CD4-positive, alpha-beta T cell treated with Interleukin-21 for 1 hour (primary cell): ENCODE measurements at regions not wholly inside any gene's neighbourhood (a gene's known extent, or its start where the extent isn't known, plus 50 kb on each side); places are given as distances from the start of the nearest gene placed in this dataset.
"Not testable (repeated sequence)": the region's sequence is repeated elsewhere in the genome, so short reads cannot be mapped to it uniquely, and the experiment has no call there.

Experiments
- DNase-seq: peaks from one replicate; pipeline ENCODE4 v3.0.0-alpha.2; 2020

DNA sequence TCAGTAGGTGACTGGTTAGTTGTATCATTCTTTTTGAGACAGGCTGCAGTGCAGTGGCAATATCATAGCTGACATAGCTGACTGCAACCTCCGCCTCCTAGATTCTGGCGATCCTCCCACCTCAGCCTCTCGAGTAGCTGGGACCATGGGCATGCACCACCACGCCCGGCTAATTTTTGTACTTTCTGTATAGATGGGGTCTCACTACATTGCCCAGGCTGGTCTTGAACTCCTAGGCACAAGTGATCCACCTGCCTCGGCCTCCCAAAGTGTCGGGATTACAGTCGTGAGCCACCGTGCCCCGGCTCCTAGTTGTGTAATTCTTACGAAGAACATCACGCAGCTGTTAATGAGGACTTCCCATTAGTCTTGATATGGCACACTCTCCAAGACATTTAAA, 123.4 kb upstream of the VKORC1L1 start:
- DNase-seq: no peak

DNA sequence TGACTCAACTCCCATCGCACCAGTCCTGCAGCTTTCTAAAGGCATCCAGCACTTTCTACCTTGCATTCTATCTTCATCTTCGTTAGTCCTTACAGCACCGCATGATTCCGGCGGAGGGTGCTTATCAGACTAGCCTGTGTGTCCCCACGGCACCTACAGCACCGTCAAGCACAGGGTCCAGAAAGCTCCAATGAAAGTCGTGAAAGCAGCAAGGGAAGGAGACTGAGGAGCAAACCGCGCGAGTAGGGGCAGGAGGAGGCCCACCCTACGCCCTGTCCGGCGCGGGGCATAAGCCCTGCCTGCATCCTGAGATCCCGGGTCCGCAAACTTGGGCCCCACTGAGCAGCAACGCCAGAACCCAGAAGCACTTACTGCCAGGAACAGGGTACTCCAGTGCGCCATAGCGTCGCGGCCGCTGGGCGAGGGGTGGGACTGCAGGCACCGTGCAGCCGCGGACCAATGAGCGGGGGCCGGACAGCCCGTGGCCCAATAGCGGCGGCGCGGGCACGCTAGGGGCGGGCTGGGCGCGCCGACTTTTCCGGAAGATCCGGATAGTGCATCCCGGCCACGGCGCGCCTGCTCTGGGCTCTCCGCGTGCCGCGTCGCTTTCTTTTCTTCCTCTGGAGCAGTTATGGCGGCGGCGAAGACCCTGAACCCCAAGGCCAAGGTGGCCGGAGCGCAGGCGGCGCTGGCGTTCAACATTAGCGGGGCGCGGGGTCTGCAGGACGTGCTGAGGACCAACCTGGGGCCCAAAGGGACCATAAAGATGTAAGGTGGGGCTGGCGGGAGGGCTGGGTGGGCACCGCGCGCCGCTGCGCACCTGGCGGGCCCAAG, 122.1 kb upstream of the VKORC1L1 start:
- peak; percentile 86 for DNase-seq

DNA sequence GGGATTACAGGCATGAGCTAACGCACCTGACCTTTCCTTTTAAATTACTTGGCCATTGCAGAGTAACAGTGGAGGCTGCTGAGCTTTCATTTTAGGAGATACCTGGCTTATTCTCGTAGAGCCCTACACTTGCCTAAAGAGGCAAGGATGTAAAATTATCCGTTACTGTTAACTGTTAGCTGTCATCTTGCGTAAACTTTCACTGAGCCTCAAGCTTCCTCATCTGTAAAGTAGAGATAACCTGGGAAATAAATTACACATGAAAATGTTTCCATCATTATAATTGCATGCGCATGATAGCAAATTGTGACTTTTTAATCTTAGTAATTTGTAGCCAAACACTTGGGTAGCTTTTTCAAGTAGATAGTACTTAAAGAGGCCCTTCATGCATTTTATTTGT, 118.8 kb upstream of the VKORC1L1 start:
- DNase-seq: not testable (repeated sequence)

DNA sequence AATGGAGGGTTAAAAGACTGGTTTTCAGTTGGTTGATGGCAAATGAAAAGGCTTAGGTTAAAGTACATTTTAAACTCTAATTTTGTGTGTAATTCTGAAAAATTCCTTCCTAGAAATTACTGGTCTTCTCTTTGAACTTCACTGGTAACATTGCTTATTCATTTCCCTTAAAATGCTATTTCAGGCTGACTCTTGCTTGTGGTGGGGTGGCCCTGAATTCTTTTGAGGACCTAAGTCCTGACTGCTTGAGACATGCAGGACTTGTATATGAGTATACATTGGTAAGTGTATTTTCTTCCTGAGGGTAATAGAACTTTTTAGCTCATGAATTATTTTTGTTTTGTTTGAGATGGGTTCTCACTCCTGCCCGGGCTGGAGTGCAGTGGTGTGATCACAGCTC, 113.9 kb upstream of the VKORC1L1 start:
- not testable (repeated sequence) for DNase-seq

DNA sequence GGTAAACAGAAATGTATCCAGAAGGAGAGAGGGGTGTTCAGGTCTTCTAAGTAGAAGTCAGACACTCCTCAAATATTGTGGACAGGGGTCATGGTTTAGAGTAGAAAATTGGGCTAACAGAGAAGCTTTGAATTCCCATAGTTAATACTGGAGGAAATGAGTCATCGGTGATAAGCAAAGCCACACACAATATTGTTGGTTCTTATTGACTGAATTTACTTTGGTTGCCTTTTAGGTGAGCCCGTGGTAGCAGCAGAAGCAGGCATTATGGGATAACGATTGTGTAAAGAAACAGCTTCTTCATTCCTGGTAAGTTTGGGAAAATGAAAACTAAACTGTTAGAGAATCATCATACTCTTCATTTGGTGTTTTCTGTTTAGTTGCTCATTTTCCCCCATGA, 110.2 kb upstream of the VKORC1L1 start:
- not testable (repeated sequence) for DNase-seq

DNA sequence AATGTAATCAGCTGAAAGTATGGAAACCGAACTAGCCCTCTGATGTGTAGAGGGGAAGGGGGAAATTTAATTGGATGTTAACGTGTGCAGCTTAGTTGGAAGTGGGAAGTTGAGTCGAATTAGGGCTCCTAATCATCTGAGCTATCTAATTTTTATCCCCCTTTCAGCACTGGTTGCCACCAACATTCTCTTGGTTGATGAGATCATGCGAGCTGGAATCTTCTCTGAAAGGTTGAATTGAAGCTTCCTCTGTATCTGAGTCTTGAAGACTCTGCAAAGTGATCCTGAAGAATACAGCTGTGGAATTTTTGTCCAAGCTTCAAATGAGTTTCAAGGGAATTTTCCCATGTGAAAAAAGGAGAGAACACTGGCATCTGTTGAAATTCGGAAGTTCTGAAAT, 109.8 kb upstream of the VKORC1L1 start:
- not testable (repeated sequence) for DNase-seq

DNA sequence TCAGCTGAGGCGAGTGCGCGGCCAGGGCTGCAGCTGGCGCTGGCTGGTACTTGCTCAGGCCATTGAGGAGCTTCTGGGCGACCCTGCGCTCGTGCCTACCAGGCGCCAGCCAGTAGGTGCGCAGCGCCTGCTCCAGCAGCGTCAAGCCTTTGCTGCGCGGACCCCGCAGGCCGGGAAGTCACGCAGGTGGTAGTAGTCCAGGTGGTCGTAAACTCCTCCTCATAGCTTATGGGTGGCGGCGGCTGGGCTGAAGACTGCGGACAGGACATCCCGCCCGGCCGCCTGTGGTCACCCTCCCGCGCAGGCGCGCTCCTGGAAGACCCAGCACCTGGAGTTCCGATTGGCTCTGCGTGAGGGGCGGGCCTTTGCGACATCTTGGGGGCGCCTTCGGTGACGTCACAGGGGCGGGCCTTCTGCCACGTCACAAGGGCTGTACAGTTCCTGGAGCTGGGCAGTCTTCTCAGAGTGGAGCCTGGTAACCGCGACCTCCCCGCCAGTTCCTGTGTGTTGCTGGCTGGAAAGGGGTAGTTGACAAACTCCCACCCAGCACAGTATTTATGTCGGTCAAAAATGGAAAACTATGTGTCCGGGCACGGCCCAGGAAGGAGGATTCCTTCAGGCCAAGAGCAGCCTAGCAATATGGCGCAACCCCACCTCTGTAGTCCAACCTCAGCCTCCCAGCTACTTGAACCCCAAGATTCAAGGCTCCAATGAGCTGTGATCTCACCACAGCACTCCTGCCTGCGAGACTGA, 102.2 kb upstream of the VKORC1L1 start:
- peak; percentile 95 for DNase-seq

DNA sequence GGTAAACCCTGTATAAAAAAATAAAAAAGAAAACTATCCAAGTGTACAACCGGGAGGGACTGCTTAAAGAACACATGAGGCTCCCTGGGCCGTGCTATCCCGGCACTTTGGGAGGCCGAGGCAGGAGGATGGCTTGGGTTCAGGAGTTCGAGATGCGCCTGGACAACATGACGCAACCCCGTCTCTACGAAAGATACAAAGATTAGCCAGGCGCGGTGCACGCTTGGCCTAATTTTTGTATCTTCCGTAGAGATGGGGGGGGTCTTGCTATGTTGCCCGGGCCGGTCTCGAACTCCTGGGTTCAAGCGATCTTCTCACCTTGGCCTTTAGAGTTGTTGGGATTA, 101.7 kb upstream of the VKORC1L1 start:
- not testable (repeated sequence) for DNase-seq

DNA sequence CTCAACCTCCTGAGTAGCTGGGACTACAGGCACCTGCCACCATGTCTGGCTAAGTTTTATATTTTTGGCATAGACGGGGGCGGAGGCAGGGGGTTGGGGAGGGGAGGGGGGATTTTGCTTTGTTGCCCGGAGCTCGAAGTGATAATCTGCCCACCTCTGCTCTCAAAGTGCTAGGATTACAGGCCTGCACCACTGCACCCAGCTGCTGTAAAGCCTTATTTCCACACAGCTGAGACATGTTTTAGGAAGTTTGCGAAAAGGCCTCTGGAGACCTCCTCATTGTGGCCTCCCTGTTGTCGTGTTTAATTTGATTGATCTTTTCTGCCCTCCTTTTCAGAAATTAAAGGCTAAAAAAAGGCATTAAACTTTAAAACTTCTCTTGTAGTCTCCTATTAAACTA, 96.2 kb upstream of the VKORC1L1 start:
- not testable (repeated sequence) for DNase-seq

DNA sequence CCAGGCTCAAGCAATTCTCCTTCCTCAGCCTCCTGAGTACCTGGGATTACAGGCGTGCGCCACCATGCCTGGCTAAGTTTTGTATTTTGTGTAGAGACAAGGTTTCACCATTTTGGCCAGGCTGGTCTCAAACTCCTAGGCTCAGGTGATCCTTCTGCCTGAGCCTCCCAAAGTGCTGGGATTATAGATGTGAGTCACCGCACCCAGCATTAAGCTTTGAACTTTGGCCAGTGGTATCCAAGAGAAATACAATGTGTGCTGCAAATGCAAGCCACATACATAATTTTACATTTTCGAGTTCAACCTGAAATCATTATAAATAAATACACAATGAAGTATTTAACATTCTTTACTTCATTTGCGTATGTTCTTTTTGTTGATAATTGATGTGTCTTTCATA, 82.9 kb upstream of the VKORC1L1 start:
- DNase-seq: not testable (repeated sequence)

DNA sequence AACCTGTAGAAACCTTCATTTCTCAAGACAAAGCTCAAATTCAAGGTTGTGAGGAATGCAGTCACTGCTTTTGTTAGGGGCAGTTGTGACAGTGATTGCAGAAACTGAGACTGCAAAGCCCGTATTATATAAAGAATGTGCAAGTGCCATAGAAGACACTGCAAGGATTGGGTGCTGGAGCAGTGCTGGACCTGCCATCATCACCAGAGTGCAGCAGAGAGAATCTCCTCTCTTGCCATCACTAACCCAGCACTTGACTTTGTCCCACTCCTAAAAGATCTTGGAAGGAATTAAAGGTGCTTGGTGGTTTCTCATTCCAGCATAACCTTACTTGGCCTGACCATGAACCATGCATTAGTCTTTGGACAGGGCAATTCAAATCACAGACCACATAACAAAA, 81.1 kb upstream of the VKORC1L1 start:
- not testable (repeated sequence) for DNase-seq

DNA sequence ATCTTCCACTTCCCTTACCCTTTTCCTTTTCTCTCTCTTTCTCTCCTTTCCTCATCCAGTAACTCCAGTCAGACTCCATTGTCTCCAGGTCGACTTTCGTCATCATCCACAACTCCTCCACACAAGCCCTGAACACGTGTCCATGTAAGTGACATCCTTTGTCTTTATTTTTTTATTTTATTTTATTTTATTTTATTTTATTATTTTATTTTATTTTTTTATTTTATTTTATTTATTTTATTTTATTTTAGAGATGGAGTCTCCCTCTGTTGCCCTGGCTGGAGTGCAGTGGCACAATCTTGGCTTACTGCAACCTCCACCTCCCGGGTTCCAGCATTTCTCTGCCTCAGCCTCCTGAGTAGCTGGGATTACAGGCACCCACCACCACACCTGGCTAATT, 80.1 kb upstream of the VKORC1L1 start:
- not testable (repeated sequence) for DNase-seq

DNA sequence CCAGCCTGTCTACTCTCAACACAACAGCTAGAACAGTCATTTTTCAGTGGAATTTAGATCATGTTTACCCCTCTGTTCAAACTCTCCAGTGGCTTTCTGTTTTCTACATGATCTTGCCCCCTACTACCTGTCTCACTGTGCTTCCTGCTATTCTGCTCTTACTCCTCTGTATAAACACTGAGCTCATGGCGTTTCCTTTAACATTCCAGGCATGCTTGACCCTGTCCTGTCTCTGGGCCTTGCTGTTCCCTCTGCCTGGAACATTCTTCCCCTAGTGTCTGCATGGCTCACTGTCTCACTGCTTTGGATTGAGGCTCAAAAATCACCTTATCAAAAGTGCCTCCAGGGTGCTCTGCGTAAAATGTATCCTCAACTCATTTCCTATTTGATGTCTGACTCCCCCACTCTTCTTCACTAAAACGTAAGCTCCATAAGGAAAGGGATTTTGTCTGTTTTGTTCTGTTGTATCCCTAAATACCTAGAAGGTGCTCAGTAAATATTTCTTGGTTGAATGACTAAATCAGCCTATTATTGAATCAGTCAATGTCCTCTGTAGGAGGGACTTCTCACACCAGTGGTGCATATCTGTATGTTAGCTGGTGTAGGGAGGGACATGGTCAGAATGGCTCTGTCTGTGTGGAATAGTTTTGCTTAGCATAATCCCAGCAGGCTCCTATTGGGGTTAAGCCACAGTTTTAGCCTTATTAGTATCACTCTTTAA, 78.0 kb upstream of the VKORC1L1 start:
- not testable (repeated sequence) for DNase-seq

DNA sequence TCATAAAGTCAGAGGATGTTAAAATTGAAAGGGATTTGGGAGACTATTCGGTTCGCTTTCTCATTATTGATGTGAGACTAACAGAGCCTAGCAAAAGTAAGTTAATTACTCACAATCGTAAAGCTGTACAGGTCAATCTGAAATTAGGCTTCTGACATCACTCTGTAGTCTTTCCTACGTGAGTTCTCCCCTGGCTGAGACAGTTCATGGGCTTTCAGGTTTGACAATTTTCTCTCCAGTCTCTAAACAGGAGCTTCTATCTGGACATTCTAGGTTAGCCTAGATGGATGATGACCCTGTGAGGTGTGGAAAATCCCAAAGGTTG, 77.5 kb upstream of the VKORC1L1 start:
- not testable (repeated sequence) for DNase-seq

DNA sequence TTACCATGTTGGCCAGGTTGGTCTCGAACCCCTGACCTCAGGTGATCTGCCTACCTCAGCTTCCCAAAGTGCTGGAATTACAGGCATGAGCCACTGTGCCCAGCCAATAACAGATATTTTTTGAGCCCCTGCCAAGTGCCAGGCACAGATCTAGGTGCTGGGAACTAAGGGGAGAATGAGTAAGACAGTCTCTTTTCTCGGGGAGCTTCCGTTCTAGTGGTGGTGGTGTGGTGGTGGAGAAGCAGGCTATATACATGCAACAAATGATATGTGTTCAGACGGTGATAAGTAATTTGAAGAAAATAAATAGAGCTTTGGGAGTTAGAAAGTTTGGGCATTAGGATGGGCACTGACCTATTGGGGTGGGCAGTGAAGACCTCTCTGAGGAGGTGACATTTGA, 76.7 kb upstream of the VKORC1L1 start:
- DNase-seq: no peak

DNA sequence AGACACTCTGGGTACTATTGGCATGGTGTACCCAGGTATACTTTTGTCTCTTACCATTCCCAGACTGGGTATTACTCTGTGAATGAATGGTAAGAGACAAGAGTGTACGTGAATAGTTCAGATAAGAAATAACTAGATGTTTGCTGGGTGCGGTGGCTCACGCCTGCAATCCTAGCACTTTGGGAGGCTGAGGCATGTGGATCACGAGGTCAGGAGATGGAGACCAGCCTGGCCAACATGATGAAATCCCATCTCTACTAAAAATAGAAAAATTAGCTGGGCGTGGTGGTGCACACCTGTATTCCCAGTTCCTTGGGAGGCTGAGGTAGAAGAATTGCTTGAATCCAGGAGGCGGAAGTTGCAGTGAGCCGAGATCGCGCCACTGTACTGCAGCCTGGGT, 75.8 kb upstream of the VKORC1L1 start:
- not testable (repeated sequence) for DNase-seq

DNA sequence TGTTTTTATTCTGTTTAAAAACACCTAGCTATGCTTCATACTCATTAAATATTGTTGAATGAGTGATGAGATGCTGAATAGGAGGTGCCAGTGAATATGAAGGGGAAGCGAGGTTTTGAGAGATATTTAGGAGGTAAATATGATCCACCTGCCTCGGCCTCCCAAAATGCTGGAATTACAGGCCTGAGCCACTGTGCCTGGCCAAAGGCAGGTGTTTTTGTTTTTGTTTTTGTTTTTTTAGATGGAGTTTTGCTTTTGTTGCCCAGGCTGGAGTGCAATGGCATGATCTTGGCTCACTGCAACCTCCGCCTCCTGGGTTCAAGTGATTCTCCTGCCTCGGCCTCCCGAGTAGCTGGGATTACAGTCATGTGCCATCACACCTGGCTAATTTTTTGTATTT, 75.3 kb upstream of the VKORC1L1 start:
- not testable (repeated sequence) for DNase-seq

DNA sequence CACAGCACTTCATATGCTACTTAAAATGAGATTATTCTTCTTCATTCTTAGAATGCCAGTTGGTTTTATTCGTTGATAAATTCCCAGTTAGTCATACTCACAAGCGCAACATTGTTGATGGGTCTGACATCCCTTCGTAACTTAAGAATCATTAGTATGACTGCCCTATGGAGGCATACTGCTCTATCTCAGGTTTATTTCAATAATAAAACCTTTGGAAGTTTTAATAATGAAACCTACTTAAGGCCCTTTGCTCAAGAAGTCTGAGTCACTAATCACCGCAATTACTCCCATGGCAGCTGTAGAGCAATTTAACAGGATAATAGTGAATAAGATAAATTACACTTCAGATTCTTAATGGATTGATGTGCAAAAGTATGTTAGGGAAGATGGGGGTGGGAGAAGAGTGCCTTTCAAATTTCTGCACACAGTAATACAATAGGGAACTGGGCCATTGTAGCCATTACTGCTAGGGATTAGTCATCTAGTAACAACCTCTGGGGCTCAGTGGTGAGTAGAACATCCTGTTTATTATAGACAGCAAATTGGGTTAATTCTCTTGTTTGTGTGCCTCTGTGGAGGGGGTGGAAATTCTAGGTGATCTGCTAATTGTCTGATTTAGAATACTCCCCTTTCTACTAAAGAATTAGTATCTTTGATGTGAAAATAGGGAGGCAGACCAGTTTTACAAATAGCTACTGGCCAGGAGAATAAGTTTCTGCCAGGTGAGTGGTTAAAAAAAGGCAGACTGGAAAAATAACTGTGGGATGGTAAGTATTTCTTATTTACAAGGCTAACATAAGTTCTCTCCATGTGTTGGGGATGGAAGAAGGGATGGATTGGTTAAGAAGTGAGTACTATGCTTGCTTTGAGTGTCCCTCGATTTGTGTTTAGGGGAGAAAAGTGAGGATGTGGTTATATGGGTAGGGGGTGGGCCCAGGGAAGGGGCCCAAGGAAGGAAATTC, 74.5 kb upstream of the VKORC1L1 start:
- peak; percentile 36 for DNase-seq

DNA sequence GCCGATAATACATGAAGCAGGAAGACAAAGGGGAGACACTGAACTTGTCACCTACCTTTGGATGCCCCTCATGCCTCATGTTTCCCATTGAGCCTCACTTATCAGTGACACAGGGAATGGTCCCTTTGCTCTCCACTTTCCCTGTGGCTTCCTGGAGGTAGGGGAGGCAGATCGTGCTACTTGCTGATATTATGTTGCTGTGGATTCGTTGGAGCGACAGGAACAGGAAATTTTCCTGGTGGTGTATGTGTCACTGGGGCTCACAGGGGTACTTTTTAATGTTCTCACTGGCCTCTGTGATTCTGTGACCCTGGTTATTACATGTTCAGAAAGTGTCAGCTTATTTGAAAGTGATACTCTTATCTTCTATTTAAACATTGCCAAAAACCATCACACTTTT, 72.7 kb upstream of the VKORC1L1 start:
- not testable (repeated sequence) for DNase-seq

DNA sequence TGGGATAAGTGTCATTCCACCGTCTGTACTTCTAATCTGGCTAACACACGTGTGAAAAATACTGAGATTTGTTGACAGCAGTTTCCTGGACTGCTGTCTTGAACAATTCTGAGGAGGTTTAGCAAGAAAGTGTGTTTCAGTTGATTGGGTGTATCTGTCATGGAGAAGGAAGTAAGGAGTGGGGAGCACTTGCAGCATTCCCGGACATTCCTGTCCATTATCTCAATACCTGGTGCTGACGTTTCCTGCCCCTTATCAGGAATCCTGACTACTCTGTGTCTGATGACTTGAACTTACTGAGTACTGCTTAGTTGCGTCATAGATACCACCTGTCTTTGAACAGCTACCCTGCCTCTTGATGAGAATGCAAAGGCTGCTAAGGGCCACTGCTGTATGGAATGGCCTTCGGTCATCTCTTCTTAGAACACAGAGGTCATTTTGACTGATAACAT, 72.0 kb upstream of the VKORC1L1 start:
- no peak for DNase-seq

DNA sequence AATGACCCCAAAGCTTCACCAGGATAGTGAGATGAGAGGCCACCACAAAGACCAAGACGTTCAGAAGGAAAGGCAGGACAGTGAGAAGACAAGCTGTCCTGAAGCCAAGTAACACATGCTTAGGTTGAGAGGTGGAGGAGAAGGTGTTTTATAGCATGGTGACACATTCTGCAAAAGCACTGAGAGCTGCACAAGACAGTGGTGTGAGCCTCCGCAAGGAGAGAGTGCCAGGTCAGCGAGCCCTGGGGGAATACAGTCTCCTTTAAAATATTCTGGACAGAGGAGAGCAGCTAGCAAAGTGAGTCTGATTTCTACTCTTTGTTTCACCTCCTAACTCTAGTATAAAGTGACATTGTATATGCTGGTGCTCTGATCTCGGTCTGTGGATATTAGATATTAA, 68.0 kb upstream of the VKORC1L1 start:
- no peak for DNase-seq

DNA sequence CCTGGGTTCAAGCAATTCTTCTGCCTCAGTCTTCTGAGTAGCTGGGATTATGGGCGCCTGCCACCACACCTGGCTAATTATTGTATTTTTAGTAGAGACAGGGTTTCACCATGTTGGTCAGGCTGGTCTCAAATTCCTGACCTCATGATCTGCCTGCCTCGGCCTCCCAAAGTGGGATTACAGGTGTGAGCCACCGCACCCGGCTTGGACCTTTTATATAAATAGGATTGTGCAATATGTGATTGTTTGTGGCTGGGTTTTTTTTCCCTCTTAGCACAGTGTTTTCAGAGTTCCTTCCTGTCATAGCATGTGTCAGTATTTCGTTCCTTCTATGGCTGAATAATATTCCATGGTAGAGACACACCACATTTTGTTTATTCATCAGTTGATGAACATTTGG, 65.8 kb upstream of the VKORC1L1 start:
- DNase-seq: not testable (repeated sequence)
